ENCODE measurements at regions not wholly inside any gene's neighbourhood (a gene's known extent, or its start where the extent isn't known, plus 50 kb on each side); places are given as distances from the start of the nearest gene placed in this dataset.

GRCh38 chr15:96700555-96700954 lies 370.1 kb downstream of the NR2F2 start:
- no peak for ATAC-seq
- H3K79me2 ChIP-seq (ENCODE audit: insufficient read depth, low read length): no peaks in the 10 kb centered on the region
- no peak overlapping the region for H3K4me2 ChIP-seq (ENCODE audit: low read depth, low read length)
- no peak overlapping the region for H3K4me3 ChIP-seq (replicated peaks in 1 of 3; ENCODE audit: insufficient read depth in 1 of 3, low read depth in 2 of 3, low read length in 3 of 3)
- H3K9me3 ChIP-seq (ENCODE audit: low read length): no peaks in the 10 kb centered on the region
- H3K36me3 ChIP-seq (replicated peaks in 1 of 2; ENCODE audit: control insufficient read depth in 1 of 2, insufficient read depth in 2 of 2, low read length in 2 of 2): no peaks in the 10 kb centered on the region
- no peak overlapping the region for H3K9ac ChIP-seq (ENCODE audit: insufficient read depth, low read depth, low read length)
- 22% methylated on average over 2 of the region's 2 CpGs for WGBS (ENCODE audit: low lambda C conversion rate)
- no peak for DNase-seq (ENCODE audit: low spot score)
- H3K27me3 ChIP-seq (ENCODE audit: control insufficient read depth in 1 of 2, insufficient read depth in 2 of 2, low read length in 2 of 2): no peaks in the 10 kb centered on the region
- no peaks in the 10 kb centered on the region for H4K20me1 ChIP-seq (ENCODE audit: insufficient read depth, low read length)
- no peak overlapping the region for H2AFZ ChIP-seq (ENCODE audit: low read length)
- CTCF ChIA-PET (ENCODE audit: low intra/inter-chr PET ratio, low total read pairs): no interaction called here
- H3K27ac ChIP-seq (ENCODE audit: extremely low read length, insufficient read depth, low read length): no peak overlapping the region
- no TSS peak for BruUV-seq (replicated peaks)
- POLR2A ChIA-PET: no interaction called here
- in situ Hi-C loops (cut with HindIII; ENCODE audit: extremely low pct_ligation_motif_present, low pct_unique_long_range_greater_than_20kb) (no loop called here), intact Hi-C loops (cut with micrococcal nuclease; ENCODE audit: unreplicated experiment) (no loop called here)
- no peaks in the 10 kb centered on the region for H3K4me1 ChIP-seq (ENCODE audit: insufficient read depth, low read length)
- TF ChIP-seq NR3C1 (CRISPR knock-in tag; IDR thresholded peaks at IDR 0.05) (no peak), PRMT3 (CRISPR knock-in tag; IDR thresholded peaks at IDR 0.05; ENCODE audit: borderline replicate concordance, low read depth) (no peak)
- no peak for FAIRE-seq

DNA sequence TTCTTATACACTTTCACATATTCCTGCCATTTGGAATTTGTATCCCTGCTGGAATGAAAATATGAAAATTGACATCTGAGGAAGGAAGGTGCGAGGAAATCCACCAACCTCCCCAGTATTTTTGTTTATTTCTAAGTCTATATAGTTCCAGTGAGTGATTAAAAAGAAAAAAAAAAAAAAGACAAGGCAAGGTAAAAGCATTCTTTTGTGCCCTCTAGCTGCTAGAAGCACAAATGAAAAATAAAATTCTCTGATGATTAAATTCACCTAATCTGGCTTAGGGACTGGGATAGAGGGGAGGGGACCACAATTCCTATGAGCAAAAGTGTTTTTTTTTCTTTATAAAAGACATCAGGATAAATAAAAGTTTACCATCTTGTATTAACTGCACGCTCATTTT lies 370.9 kb downstream of the NR2F2 start:
- Histone ChIP-seq H3K4me3 (replicated peaks in 1 of 3; ENCODE audit: insufficient read depth in 1 of 3, low read depth in 2 of 3, low read length in 3 of 3) (no peak overlapping the region), H3K4me2 (ENCODE audit: low read depth, low read length) (no peak overlapping the region), H3K9me3 (ENCODE audit: low read length) (no peaks in the 10 kb centered on the region), H3K27me3 (ENCODE audit: control insufficient read depth in 1 of 2, insufficient read depth in 2 of 2, low read length in 2 of 2) (no peaks in the 10 kb centered on the region), H4K20me1 (ENCODE audit: insufficient read depth, low read length) (no peaks in the 10 kb centered on the region), H3K36me3 (replicated peaks in 1 of 2; ENCODE audit: control insufficient read depth in 1 of 2, insufficient read depth in 2 of 2, low read length in 2 of 2) (no peaks in the 10 kb centered on the region), H3K4me1 (ENCODE audit: insufficient read depth, low read length) (no peaks in the 10 kb centered on the region), H3K9ac (ENCODE audit: insufficient read depth, low read depth, low read length) (no peak overlapping the region), H3K27ac (ENCODE audit: extremely low read length, insufficient read depth, low read length) (no peak overlapping the region), H2AFZ (ENCODE audit: low read length) (no peak overlapping the region), H3K79me2 (ENCODE audit: insufficient read depth, low read length) (no peaks in the 10 kb centered on the region)
- in situ Hi-C loops (cut with HindIII; ENCODE audit: extremely low pct_ligation_motif_present, low pct_unique_long_range_greater_than_20kb): no loop called here
- ChIA-PET CTCF (ENCODE audit: low intra/inter-chr PET ratio, low total read pairs) (no interaction called here), POLR2A (no interaction called here)
- ATAC-seq (no peak), FAIRE-seq (no peak), DNase-seq (ENCODE audit: low spot score) (no peak)
- intact Hi-C loops (cut with micrococcal nuclease; ENCODE audit: unreplicated experiment): no loop called here
- WGBS (ENCODE audit: low lambda C conversion rate): 3% methylated on average over 2 of the region's 2 CpGs
- no TSS peak for BruUV-seq (replicated peaks)
- TF ChIP-seq ZNF256 (CRISPR knock-in tag; conservative IDR thresholded peaks at IDR 0.05): no peak
- TF ChIP-seq CBFB (CRISPR knock-in tag; IDR thresholded peaks at IDR 0.05): no peak
- TF ChIP-seq ZNF17 (CRISPR knock-in tag; IDR thresholded peaks at IDR 0.05): no peak
- TF ChIP-seq ATF7-NPFF (CRISPR knock-in tag; IDR thresholded peaks at IDR 0.05; ENCODE audit: low read depth): no peak
- no peak for TF ChIP-seq HOXA7 (CRISPR knock-in tag; IDR thresholded peaks at IDR 0.05)
- TF ChIP-seq, protein P1, sequence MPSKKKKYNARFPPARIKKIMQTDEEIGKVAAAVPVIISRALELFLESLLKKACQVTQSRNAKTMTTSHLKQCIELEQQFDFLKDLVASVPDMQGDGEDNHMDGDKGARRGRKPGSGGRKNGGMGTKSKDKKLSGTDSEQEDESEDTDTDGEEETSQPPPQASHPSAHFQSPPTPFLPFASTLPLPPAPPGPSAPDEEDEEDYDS (CRISPR knock-in tag; IDR thresholded peaks at IDR 0.05): no peak
- no peak for TF ChIP-seq CREB1 (IDR thresholded peaks at IDR 0.05)
- TF ChIP-seq CREB1 (CRISPR knock-in tag; IDR thresholded peaks at IDR 0.05): no peak
- no peak for TF ChIP-seq TBL1XR1 (IDR thresholded peaks at IDR 0.05; ENCODE audit: borderline replicate concordance, low read length, partially characterized antibody)
- TF ChIP-seq CCDC6 (CRISPR knock-in tag; IDR thresholded peaks at IDR 0.05): no peak
- TF ChIP-seq ZNF367 (CRISPR knock-in tag; IDR thresholded peaks at IDR 0.05; ENCODE audit: borderline replicate concordance): no peak
- no peak for TF ChIP-seq SP2 (CRISPR knock-in tag; IDR thresholded peaks at IDR 0.05)
- TF ChIP-seq, protein P2, sequence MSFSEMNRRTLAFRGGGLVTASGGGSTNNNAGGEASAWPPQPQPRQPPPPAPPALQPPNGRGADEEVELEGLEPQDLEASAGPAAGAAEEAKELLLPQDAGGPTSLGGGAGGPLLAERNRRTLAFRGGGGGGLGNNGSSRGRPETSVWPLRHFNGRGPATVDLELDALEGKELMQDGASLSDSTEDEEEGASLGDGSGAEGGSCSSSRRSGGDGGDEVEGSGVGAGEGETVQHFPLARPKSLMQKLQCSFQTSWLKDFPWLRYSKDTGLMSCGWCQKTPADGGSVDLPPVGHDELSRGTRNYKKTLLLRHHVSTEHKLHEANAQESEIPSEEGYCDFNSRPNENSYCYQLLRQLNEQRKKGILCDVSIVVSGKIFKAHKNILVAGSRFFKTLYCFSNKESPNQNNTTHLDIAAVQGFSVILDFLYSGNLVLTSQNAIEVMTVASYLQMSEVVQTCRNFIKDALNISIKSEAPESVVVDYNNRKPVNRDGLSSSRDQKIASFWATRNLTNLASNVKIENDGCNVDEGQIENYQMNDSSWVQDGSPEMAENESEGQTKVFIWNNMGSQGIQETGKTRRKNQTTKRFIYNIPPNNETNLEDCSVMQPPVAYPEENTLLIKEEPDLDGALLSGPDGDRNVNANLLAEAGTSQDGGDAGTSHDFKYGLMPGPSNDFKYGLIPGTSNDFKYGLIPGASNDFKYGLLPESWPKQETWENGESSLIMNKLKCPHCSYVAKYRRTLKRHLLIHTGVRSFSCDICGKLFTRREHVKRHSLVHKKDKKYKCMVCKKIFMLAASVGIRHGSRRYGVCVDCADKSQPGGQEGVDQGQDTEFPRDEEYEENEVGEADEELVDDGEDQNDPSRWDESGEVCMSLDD (CRISPR knock-in tag; IDR thresholded peaks at IDR 0.05; ENCODE audit: borderline replicate concordance): no peak
- TF ChIP-seq, protein P3, sequence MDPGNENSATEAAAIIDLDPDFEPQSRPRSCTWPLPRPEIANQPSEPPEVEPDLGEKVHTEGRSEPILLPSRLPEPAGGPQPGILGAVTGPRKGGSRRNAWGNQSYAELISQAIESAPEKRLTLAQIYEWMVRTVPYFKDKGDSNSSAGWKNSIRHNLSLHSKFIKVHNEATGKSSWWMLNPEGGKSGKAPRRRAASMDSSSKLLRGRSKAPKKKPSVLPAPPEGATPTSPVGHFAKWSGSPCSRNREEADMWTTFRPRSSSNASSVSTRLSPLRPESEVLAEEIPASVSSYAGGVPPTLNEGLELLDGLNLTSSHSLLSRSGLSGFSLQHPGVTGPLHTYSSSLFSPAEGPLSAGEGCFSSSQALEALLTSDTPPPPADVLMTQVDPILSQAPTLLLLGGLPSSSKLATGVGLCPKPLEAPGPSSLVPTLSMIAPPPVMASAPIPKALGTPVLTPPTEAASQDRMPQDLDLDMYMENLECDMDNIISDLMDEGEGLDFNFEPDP (CRISPR knock-in tag; conservative IDR thresholded peaks at IDR 0.05): no peak
- TF ChIP-seq RBFOX2 (IDR thresholded peaks at IDR 0.05; ENCODE audit: low read depth, low read length): no peak
- no peak for TF ChIP-seq EED (CRISPR knock-in tag; IDR thresholded peaks at IDR 0.05)

Measured in HepG2 (cell line).